GM12892 (cell line): ENCODE measurements at regions not wholly inside any gene's neighbourhood (a gene's known extent, or its start where the extent isn't known, plus 50 kb on each side); places are given as distances from the start of the nearest gene placed in this dataset.

Source experiments
- DNase-seq: peaks from one replicate; pipeline ENCODE4 v3.0.0; 2011; ENCODE audit not compliant: insufficient read length
- FAIRE-seq: peaks from 2 replicates; lab custom pipeline; 2011; peaks lifted over from hg19 to GRCh38; lab: Jason Lieb, UNC
- POLR2A ChIP-seq: IDR thresholded peaks from 2 replicates; pipeline ENCODE4 v1.6.1; 2011; ENCODE audit warnings: low read depth, low read length, control low read depth
- POLR2AphosphoS5 ChIP-seq: IDR thresholded peaks from 2 replicates; pipeline ENCODE4 v1.6.1; 2011; ENCODE audit warnings: low read depth, low read length, control low read depth
- TAF1 ChIP-seq: IDR thresholded peaks from 2 replicates; pipeline ENCODE4 v1.6.1; 2011; ENCODE audit warnings: low read depth, mild to moderate bottlenecking, control low read depth, low read length, borderline replicate concordance

DNA sequence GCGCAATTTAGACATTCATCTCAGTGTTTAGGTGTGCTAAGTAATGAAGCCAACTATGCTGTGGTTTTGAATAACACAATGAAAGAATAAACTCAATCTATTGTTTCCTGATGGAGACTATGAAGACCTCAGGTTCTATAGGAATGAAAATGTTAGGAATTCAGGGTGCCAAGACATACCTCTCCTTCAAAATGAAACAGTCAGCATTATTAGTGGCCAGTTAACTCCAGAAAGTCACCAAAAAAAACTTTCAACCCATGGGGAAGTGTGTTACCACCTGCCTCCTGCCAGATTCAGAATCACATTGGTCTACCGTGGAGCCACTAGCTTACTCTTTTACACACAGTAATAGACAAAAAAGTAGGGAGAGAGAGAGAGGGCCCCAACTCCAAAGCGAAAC is 352.9 kb downstream of the GABRG1 start:
- FAIRE-seq, result no peak
- no peak for TF ChIP-seq TAF1
- TF ChIP-seq POLR2A, result no peak
- no peak for TF ChIP-seq POLR2AphosphoS5
- no peak for DNase-seq

DNA sequence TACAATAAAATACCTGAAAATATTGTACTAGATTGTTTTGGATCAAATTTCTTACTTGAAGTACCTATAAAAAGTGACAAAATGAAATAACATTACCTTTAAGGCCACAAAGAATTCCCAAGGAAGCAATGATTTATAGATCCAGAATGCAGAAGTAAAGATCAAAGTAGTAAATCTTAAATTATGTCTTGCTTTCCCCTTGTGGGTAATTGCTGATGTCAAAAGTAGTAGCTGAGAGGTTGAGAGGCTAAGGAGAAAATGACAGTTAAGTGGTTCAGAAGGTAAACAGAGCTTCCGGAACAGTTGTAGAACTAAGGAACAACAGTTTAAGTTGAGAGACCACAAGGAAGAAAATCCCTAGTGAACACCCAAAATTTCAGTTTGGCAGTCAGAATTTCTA is 358.3 kb downstream of the GABRG1 start:
- TF ChIP-seq TAF1 (no peak), POLR2A (no peak), POLR2AphosphoS5 (no peak)
- FAIRE-seq (no peak), DNase-seq (no peak)

DNA sequence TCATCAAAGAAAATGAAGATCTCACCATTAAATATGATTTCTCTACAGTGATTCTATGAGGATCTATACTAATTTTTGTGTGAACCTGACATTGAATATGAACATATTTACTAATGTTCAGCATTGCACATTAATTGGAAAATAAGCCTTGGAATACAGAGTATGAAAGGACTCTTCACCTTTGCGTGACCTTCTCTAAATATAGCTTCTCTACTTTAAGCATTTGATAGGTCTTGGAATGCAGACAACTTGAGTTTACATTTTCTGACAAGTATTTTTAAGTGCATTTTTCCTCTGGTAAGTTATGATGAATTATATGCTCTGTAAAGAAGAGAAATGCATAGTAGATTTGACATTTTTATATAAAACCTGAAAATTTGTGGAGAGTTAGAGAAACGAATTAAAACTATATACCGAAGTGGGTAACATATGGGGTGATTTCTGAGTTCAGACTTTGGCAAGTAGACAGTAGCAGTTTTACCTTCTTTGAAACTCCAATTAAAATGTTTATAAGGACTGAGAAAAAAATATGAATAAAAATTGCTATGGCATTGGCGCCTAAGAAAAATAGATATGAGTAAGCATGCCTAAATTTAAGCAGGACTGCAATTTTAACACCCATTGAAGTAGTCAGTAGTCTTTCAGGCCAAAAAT is 371.9 kb downstream of the GABRG1 start:
- FAIRE-seq (no peak), DNase-seq (no peak)
- TF ChIP-seq TAF1 (no peak), POLR2AphosphoS5 (no peak), POLR2A (no peak)

DNA sequence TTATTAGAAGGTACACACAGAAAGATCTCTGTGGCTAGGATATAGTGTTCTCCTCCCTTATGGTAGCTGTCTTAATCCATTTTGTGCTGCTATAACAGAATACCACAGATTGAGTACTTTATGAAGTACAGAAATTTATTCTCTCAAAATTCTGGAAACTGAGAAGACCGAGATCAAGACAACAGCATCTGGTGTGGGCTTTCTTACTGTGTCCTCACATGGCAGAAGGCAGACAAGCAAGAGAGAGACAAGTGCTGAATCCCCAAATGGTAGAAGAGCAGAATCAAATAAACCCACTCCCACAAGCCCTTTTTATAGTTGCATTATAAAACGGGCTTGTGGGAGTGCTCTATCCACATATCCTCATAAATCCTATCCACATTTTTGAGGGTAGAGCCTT is 373.1 kb downstream of the GABRG1 start:
- TF ChIP-seq TAF1 (no peak), POLR2AphosphoS5 (no peak), POLR2A (no peak)
- DNase-seq (no peak), FAIRE-seq (no peak)

DNA sequence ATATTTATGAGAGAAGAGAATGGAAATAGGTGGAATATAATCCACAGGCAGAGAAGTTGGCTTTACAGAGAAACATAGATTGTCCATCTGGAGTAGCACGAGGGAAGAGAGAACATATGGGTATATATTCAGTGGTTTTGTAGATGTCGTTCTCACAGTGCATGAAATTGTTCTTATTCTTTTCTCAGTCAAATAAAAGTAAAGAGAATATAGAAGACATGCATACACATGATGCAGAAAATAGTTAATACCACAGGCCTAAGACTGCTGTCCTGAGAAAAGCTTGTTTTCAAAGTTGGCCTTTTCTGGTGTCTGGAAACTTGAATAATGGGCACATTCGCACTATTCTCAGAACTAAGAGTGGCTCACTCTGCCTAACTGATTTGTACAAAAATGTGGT is 378.1 kb downstream of the GABRG1 start:
- FAIRE-seq (no peak), DNase-seq (no peak)
- TF ChIP-seq POLR2AphosphoS5, result no peak
- no peak for TF ChIP-seq TAF1
- no peak for TF ChIP-seq POLR2A

DNA sequence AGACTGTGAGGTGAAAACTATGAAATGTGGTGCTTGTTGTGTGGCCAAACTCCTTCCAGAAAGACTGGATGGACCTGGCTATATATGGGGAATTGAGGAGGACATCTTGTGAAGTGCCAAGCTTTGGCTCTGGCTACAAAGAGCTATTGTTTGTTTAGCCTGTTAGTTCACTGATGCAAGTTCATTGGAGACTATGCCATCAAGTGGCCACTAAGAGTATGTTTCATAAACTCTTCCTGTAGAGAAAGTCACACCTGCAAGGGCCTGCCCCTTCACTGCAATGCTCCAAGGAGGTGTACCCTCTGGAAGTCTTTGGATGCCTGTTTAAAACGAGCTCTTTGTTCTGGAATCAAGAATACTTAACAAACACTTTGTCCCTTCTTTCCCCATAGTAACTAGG is 382.0 kb downstream of the GABRG1 start:
- TF ChIP-seq TAF1, result no peak
- TF ChIP-seq POLR2AphosphoS5, result no peak
- no peak for TF ChIP-seq POLR2A
- no peak for DNase-seq
- FAIRE-seq, result no peak

DNA sequence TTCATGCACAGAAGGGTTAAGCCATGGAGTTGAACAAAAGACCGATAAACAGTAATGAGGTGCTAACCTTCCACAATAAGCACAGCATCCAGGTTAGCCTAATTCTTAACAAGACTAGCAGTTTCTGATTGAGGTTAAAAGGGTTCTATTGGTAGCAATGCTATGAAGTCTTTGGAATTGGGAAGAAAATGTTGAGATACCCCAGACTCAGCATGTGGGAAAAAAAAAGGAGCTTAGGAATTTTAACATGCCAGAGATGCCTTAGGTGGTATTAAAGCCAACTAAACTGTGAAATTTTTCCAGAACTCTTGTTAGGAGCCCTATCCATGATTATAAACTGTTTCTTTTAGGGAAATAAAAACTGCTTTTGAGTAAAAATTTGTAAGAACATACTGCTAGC is 391.7 kb downstream of the GABRG1 start:
- TF ChIP-seq TAF1 (no peak), POLR2AphosphoS5 (no peak), POLR2A (no peak)
- DNase-seq (no peak), FAIRE-seq (no peak)

DNA sequence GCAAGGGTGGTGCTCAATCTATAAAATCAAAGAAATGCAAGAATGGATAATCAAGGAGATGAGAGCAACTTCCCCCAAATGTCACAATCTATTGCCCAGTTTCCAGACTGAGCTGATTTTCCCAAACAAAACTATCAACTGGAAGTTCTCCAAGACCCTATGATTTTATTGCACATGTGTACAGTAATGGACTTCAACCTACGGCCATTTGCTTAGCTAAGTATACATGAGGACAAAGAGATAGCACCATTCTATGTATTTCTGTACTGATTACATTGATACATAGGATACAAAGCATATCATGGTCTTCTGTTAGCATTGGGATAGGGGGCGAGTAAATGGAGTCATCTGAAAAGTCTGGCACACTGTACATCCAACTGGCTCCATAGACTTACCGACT is 407.8 kb downstream of the GABRG1 start:
- TF ChIP-seq TAF1, result no peak
- TF ChIP-seq POLR2AphosphoS5, result no peak
- TF ChIP-seq POLR2A, result no peak
- no peak for FAIRE-seq
- DNase-seq, result no peak

DNA sequence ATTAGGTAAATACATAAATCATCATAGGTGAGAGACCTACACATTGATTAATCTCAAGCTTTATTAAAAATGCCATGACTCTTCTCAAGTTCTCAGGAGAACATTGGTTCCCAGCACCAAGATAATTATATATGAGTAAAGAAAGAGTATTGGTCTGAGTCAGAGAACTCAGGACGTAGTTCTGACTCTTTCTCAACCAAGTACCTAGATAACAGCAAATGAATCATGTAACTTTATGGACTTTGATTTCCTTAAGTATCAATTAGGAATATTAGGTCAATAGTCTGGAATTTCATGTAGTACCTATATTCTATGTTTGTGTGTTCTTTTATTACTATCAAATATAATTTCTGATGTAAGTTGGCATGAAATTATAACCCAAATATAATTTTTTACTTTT is 409.9 kb downstream of the GABRG1 start:
- FAIRE-seq (no peak), DNase-seq (no peak)
- no peak for TF ChIP-seq TAF1
- TF ChIP-seq POLR2AphosphoS5, result no peak
- no peak for TF ChIP-seq POLR2A

DNA sequence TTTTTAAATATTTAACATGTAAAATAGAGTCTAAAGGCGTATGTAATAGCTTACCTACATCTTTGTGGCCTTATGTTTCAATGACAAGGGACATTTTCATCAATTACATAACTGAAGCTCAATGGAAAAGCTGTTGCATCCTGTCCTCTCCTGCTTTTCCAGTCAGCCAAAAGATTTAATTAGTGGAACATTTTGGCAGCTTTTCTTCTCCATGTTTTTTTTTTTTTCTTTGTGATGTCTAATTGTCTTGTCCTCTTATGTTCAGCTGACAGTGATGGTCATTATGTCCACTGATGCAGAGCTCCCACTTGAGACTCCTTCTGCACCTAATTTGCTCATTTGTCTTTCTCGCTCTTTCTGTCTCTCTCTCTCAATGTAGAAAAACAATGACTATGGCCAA is 422.2 kb downstream of the GABRG1 start:
- FAIRE-seq, result no peak
- no peak for DNase-seq
- TF ChIP-seq TAF1 (no peak), POLR2AphosphoS5 (no peak), POLR2A (no peak)

DNA sequence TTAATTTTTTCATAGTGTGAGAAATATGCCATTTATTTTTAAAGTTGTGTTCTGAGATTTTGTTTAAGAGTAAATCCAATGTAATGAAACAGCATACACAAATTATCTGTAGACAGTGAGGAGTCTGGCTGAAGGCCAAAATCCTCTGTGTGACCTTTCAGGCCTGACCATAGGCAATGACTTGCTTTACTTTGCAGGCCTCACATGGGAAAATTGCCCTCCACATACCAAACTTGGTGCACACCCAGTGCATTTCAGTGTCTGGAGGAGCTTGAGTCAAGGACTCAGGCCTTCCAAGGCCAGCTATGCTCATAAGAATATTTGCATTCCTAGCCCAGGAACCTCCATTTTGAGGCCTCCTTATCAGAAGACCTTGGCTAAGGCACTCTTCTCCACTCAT is 430.1 kb downstream of the GABRG1 start:
- no peak for DNase-seq
- FAIRE-seq, result no peak
- no peak for TF ChIP-seq POLR2A
- TF ChIP-seq POLR2AphosphoS5, result no peak

DNA sequence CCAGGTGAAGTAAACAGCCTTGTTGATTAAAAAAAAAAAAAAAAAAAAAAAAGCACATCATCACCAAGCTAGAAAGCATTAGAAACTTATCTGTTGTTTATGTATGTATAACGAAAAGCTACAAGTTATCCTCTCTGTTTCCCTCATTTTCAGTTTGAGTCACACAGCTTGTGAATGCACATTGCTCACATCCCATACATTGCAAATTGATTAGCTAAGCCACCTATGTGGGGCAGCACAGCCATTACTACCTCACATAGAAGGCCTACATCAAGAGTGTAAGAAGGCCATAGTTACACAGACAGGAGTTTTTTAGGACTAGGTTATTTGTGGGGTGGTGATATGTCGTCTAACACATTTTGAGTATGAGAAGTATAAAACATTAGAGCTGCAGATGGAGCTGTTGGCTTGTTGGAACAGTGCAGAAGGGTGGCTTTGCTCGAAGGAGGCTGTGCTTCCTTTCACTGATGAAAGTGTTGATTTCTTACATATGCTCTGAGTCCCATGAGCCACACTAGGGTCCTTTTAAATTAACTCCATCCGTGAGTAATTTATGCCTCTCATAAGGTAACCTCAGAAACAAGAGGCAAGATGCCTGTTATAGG is 431.6 kb downstream of the GABRG1 start:
- TF ChIP-seq TAF1, result no peak
- no peak for TF ChIP-seq POLR2AphosphoS5
- TF ChIP-seq POLR2A, result no peak
- no peak for FAIRE-seq
- DNase-seq, result no peak

DNA sequence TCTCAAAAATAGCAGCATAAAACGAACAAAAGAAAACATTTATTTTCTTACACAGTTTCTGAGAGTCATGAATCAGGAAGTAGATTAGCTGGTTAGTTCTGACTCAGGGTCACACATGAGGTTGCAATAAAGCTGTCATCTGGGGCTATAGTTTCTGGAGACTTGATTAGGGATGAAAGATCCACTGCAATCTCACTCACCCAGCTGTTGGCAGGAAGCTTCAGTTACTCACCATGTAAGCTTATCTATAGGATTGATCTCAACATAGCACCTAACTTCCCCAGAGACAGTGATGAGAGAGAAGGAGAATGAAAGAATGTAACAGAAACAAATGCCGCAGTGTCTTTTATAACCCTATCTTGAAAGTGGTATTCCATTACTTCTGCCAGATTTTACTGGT is 435.5 kb downstream of the GABRG1 start:
- TF ChIP-seq POLR2AphosphoS5, result no peak
- TF ChIP-seq TAF1, result no peak
- no peak for FAIRE-seq
- DNase-seq, result no peak
